GM19240 (cell line): ENCODE measurements at regions not wholly inside any gene's neighbourhood (a gene's known extent, or its start where the extent isn't known, plus 50 kb on each side); places are given as distances from the start of the nearest gene placed in this dataset.
"Not testable (repeated sequence)": the region's sequence is repeated elsewhere in the genome, so short reads cannot be mapped to it uniquely, and the experiment has no call there.

Experiments used
- DNase-seq: peaks from one replicate; pipeline ENCODE4 v3.0.0; 2011; ENCODE audit warnings: low spot score; ENCODE audit not compliant: insufficient read length

GRCh38 chr10:85447690-85448089 is 918.9 kb downstream of the GRID1 start:
- no peak for DNase-seq

DNA sequence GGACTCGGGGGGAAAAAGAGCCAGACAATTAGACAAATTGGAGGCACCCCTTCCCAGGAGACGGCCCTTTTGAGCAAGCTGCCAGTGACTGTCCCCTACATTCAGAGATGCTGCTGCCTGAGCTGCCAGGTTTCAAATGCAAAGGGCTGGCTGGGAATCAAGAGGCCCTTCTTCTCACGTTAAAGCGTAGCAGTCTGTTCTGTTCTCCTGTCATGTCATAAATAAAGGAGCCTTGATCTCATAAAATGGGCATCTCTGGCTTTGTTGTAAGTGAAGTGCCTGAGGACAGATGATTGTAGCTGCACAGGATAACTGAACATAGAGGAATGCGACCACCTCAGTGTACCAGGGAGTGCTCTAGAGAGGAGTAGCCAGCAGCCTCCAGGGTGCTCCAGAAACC is 917.9 kb downstream of the GRID1 start:
- DNase-seq, result no peak

DNA sequence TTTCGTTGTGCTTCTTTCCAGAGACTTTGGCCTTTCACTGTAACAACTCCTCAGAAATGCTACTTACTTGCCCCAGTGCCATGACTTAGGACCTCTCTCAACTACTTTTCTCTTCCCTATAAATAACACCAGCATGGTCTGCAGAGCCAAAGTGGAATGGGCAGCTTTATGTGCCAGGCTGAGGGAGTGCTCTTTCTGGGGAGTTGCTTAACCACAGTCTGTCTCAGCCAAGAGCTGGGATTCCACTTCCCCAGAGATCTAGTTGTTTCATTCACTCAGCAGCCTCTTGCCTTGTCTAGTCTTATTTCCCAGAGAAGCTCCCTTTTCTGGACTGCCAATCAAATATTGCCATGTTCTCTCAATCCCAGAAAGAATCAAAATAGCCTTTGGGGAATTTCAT is 912.2 kb downstream of the GRID1 start:
- DNase-seq, result no peak

DNA sequence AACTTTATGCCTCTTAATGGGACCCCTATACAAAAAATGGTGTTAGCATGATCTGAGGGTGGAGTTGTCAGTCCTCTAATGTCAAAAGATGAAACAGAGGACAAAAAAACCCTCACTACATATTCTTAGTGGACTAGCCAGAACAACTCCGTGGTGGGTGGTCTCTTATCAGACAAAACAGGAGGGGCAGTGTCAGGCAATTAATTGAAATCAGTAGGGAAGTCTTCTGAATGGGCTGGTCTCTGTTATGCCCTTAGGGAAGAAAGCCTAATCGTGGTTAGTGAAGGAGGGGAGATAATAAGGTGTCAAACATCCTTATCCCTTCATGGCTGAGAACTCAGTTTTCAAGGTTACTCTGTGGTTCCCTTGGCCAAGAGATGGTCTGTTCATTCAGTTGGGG is 909.4 kb downstream of the GRID1 start:
- no peak for DNase-seq

DNA sequence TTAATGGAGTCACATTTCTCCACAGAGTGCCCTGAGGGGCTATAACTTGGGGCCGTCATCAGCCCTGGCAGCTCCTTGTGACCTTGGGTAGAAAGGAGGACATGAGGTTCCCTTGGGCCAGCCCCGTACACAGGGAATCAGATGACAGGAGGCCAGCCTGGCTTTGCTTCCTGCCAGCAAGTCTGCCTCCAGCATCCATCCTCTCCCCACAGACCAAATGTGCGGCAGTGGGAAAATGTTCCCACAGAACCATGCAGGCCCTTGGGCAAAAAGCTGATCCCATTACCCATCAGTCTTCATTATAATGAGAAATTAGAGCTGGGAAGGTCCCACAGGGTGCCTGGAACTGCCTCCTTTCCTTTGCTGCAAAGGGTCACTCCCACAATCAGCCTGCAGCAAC is 908.3 kb downstream of the GRID1 start:
- no peak for DNase-seq

DNA sequence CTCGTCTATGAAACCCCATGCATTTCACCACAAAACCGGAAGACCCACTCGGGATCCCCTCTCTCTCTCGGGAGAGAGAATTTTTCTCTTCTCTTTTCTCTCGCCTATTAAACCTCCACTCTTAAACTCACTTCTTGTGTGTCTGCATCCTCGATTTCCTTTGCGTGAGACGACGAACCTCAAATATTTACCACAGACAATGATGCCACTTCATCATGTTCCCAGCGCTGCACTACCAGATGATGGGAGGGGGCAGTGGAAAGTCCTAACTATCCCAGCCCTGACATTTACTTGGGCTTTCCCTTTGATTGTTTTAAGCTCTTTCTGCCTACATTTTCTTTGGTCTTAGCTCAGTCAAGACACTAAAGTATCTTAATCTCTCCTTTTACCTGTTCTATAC is 906.7 kb downstream of the GRID1 start:
- no peak for DNase-seq

- no peak for DNase-seq
Measured at GRCh38 chr10:85464336-85464735, 902.3 kb downstream of the GRID1 start.

DNA sequence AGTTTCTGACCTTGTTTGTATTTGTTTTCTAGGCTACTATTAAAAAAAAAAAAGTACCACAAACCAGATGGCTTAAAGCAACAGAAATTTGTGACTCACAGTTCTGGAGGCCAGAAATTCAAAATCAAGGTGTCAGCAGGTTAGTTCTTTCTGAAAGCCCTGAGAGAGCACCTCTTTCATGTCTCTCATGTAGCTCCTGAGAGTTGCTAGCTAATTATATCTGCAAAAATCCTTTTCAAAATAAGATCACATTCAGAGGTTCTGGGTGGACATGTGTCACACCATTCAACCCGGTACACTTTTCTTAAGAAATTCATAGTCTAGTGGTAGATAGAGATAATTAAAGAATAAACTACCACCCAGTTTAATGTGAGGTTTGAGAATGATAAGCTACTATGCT is 888.6 kb downstream of the GRID1 start:
- no peak for DNase-seq

GRCh38 chr10:85490431-85490830 is 876.2 kb downstream of the GRID1 start:
- no peak for DNase-seq

DNA sequence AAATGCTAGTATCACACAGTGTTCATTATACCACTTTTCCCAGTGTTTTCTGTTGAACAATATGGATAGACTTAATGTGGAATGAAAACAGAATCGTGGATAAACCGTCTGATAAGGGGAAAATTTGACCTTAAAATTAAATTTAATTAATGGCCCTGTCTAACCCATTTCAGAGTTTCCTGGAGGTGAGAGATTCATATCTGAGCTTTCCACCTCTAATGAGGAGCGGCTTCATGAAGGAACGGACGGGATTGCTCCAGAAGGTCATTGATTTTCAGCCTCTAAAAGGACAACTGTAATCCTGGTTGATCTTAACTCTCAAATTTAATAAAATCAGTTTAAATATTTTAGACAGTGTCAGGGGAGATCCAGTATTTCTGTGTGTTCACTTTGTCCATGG is 874.9 kb downstream of the GRID1 start:
- DNase-seq, result no peak

GRCh38 chr10:85492684-85493083 is 873.9 kb downstream of the GRID1 start:
- no peak for DNase-seq

DNA sequence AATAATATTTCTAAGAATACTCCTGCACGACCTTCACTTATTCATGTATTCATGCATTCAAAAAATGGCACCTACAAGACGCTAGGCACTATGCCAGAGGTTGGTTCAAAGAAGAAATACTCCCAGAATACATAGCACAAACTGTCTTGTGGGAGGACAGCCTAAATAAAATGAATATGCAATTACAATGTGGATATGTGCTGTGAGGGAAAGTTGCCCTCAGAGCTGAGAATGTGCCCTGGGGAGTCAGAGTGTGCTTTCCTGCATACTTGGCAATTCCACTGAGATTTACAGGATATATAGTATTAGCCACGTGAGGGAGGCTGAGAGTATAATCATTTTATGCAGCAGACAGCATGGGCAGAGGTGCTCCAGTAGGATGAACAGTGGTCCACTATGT is 872.9 kb downstream of the GRID1 start:
- no peak for DNase-seq

DNA sequence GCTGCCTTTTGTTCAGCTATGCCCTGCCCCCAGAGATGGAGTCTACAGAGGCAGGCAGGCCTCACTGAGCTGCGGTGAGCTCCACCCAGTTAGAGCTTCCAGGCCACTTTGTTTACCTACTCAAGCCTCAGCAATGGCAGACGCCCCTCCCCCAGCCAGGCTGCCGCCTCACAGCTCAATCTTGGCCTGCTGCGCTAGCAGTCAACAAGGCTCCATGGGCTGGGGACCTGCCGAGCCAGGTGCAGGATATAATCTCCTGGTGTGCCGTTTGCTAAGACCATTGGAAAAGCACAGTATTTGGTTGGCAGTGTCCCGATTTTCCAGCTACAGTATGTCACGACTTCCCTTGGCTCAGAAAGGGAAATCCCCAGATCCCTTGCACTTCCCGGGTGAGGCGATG is 862.0 kb downstream of the GRID1 start:
- DNase-seq, result not testable (repeated sequence)

GRCh38 chr10:85508159-85508558 is 858.4 kb downstream of the GRID1 start:
- no peak for DNase-seq

DNA sequence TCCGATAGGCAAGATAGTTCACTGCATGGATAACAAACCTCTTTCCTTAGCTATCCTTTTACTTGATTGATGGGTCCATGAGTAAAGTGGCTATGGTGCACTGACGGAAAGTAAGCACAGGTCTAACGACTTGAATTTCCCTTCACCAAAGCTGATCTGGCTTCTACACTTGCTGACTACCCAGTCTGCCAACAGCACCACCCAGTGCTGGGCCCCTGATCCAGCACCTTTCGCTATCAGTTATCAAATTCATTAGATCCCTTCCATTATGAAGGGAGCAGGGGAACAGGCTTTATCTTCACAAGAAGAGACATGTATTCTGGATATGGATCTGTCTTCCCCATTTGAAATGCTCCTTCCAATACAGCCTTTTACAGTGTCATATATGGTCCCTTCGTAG is 855.9 kb downstream of the GRID1 start:
- no peak for DNase-seq

GRCh38 chr10:85513436-85513835 is 853.2 kb downstream of the GRID1 start:
- DNase-seq, result no peak

DNA sequence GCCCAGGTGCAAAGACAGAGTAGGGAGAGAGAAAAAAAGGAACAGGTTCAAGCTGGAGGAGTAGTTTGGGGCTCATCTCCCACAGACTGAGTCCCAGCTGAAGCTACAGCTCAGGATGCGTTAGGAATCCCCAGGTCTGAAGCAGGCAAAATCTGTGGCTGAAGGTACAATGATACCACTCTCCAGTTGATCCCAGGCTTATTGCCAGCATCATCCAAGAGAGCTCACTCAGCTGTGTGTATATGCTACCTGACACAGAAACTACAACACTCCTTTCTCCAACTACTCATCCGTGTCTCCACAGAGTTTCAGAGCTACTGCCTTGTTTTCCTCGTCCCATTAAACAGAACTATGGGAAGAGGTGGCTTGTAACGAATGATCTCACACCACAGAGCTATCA is 851.3 kb downstream of the GRID1 start:
- no peak for DNase-seq

DNA sequence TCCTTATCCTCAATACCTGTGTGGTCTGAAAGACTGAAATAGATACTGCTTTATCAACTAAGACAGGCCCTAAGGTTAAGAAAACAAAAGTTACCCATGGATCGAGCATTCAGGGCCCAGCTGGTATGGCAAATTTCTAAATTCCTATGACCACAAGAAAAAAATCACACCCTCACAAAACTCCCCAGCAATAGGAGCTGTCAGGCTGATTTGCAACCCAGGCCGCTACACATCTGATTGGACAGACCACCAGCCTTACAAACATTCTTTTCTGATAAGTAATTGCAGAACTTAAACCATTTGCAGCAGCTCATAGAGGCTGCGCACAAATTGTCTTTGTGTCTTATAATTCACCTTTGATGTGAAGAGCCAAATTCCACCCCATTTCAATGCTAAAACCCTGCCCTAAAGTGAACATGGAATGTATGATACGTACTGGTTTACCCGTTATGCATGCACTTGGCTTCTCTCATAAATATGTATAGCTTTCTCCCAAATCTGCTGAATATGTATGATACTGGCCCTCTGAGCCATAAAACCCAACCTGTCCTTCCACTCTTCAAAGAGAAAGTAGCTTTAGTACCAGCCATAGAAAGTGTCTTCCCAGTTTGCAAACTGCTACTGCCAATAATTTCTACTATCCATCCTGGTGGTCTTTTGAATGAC is 842.5 kb downstream of the GRID1 start:
- DNase-seq, result no peak

DNA sequence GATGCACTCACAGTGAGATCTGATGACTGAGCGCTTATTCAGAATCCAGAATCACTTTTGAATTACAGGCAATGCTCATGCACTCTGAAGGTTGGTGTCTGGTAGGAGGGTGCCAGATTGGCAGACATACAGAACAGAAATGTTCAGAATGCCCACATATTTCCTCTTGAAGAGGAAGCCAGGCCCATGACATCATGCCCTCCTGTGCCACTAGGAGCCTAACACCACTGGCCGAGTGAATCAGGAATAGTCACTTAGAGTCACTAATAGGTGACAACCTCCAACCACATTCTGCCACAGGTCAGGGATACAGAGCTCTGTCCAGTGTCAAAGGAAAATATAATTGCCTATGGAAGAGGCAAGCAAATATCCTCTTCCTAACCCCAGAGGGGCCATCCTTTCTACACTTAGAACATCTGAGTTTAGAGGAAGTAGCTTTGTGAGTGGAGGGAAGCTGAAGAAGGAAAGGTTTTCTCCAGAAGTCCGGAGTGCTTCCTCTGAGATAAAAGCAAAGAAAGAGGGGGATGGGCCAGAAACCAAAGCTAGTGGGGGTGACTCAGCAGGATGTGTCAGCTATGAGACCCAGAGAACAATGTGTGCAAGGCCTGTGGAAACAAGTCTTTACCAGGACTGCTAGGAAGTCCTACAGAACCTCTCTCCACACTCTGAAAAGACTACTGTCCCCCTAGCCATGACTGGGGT is 838.8 kb downstream of the GRID1 start:
- DNase-seq, result no peak

DNA sequence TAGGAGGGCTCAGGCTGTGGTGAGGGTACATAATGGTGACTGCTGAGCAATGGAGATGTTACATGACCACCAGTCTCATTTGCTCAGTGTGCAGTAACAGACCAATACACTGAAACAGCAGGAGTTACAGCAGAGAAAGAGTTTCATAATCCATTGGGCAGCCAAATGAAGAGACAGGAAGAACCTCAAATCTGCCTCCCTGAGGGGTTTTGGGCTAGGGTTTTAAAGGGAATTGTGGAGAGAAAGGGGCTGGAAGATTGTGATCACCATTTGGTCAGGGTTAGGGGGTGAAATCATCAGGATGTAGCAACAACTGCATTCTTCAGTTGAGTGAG is 838.3 kb downstream of the GRID1 start:
- DNase-seq, result no peak

DNA sequence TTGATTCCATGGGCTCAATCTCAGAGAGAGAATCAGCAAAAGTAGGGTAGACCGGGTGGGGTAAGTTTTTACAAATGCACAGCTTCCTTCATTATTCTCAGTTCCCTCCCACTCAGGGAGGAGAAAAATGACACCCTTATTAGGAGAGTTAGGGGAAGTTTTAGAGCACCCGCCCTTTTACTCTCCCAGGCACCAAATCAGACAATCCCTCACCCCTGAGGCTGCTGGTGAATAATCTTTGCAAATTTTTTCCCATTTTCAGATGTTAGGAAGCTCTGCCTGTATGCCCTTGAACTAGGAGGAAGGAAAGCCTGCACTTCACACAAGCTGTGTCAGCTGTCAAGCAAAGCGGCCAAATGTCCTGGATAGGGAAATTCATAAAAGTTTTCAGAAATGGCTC is 834.9 kb downstream of the GRID1 start:
- DNase-seq, result no peak

DNA sequence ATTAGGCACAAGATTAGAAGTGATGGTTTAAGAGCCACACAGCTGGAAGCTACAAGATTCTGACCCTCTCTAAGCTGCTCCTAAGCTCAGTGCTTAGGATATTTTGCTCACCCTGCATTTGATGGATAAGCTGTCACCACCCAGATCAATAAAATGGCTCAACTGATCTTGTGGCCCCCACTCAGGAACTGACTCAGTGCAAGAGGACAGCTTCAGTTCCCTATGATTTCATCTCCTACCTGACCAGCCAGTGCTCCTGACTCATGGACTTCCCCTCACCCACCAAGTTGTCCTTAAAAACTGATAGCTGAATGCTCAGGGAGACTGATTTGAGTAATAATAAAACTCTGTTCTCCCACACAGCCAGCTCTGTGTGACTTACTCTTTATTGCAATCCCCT is 833.8 kb downstream of the GRID1 start:
- no peak for DNase-seq

- DNase-seq, result no peak
Measured at GRCh38 chr10:85535926-85536325, 830.7 kb downstream of the GRID1 start.

DNA sequence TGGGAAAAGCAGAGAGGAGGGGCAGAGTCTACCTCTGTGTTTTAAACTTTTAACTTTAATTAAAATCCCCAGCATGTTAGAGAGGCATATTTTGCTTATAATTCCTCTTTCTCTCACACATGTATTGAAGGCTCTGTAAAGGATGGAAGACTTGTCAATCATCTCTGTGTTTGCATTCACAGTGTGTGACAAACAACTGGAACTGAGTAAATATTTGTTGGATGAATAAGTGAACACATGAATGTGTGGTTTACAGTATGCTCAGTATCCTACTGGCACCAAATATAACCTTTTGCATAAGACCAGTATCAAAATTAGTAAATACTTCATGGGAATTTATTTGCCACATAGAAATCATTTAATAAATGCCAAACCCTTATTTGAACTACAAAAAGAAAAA is 829.0 kb downstream of the GRID1 start:
- no peak for DNase-seq
